ENCODE measurements at regions not wholly inside any gene's neighbourhood (a gene's known extent, or its start where the extent isn't known, plus 50 kb on each side); places are given as distances from the start of the nearest gene placed in this dataset.

DNA sequence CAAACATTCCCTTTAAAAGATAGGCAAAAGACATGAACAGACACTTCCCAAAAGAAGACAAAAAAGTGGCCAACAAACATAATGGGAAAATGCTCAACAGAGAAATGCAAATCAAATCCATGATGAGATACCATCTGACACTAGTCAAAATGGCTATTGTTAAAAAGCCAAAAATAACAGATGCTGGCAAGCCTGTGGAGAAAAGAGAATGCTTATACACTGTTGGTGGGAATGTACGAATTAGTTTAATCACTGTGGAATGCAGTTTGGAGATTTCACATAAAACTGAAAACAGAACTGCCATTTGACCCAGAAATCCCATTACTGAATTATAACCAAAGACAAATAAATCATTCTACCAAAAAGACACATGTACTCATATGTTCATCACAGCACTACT, 58.3 kb upstream of the WDR41 start:
- TF ChIP-seq POLR2A (IDR thresholded peaks at IDR 0.05; ENCODE audit: low read depth, low read length) (no peak), CEBPB (IDR thresholded peaks at IDR 0.05; ENCODE audit: low read depth, low read length) (no peak), CTCF (conservative IDR thresholded peaks at IDR 0.05; ENCODE audit: low read depth, low read length) (no peak), MAZ (IDR thresholded peaks at IDR 0.05; ENCODE audit: borderline replicate concordance, low read depth, low read length) (no peak), BHLHE40 (IDR thresholded peaks at IDR 0.05; ENCODE audit: low read depth, low read length) (no peak), RAD21 (IDR thresholded peaks at IDR 0.05; ENCODE audit: low read length) (no peak), RFX5 (IDR thresholded peaks at IDR 0.05; ENCODE audit: low read depth, low read length) (no peak), RCOR1 (IDR thresholded peaks at IDR 0.05; ENCODE audit: insufficient replicate concordance, low read length) (no peak), SMC3 (IDR thresholded peaks at IDR 0.05; ENCODE audit: low read depth, low read length) (no peak), FOS (IDR thresholded peaks at IDR 0.05; ENCODE audit: low read depth, low read length) (no peak)
- TF ChIP-seq, protein P1, sequence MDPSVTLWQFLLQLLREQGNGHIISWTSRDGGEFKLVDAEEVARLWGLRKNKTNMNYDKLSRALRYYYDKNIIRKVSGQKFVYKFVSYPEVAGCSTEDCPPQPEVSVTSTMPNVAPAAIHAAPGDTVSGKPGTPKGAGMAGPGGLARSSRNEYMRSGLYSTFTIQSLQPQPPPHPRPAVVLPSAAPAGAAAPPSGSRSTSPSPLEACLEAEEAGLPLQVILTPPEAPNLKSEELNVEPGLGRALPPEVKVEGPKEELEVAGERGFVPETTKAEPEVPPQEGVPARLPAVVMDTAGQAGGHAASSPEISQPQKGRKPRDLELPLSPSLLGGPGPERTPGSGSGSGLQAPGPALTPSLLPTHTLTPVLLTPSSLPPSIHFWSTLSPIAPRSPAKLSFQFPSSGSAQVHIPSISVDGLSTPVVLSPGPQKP (IDR thresholded peaks at IDR 0.05; ENCODE audit: borderline replicate concordance, low read depth, low read length): no peak
- TF ChIP-seq, protein P2, sequence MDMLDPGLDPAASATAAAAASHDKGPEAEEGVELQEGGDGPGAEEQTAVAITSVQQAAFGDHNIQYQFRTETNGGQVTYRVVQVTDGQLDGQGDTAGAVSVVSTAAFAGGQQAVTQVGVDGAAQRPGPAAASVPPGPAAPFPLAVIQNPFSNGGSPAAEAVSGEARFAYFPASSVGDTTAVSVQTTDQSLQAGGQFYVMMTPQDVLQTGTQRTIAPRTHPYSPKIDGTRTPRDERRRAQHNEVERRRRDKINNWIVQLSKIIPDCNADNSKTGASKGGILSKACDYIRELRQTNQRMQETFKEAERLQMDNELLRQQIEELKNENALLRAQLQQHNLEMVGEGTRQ (IDR thresholded peaks at IDR 0.05; ENCODE audit: low read depth, low read length): no peak

Measured in IMR-90 (cell line).